Cerebellar nuclear complex (tissue), 1 donor: ENCODE measurements at regions not wholly inside any gene's neighbourhood (a gene's known extent, or its start where the extent isn't known, plus 50 kb on each side); places are given as distances from the start of the nearest gene placed in this dataset.

ENCODE experiments used
- DNase-seq, 2 experiments: peaks; one replicate each; lab custom pipeline; 2025; lab: John Stamatoyannopoulos, UW

DNA sequence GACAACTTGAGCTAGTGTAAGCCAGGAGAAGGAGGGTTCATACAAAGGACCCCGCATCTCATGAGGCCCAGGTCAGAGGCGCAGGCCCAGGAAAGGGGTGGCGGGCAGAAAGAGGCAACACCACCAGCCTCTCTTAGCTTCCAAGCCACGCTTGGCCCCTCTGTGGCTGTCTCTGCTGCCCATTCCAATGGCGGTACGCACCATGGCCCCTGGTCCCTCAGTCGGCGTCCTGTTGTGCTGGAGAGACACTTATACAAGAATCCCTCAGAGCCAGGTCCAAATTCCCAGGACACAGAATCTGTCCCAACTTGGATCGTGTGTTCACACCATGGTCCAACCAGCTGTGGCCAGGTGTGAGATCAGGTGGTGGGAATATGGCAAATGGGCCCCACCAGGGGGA is 127.0 kb upstream of the CDH4 start:
- DNase-seq, result no peak

DNA sequence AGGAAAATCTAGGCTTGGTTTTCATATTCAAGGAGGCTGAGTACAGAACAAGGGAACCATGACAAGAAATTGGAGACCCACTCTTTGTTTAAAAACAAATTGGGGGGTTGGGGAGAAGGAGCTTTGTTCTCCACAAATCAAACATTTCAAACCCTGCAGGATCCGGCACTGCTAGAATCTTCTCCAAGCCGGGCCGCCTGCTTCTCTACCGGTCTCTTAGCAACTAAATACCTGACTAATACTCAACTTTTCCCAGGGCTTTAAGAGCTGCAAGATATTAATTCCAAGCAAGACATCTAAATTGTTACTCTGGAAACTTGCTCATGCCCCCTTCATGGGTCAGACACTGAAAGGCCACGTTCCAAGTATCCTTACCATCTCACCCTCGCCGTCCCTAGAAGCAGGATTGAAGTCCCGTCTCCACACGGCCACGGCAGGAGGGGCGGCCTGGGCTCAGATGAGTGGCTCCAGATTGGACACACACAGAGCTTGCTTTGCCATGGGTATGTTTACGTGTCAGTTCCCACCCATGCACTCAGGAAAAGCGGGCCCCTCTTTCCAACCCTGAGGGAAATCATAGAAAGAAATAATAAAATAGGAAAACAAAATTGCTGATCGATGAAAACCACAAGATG is 126.4 kb upstream of the CDH4 start:
- no peak for DNase-seq

DNA sequence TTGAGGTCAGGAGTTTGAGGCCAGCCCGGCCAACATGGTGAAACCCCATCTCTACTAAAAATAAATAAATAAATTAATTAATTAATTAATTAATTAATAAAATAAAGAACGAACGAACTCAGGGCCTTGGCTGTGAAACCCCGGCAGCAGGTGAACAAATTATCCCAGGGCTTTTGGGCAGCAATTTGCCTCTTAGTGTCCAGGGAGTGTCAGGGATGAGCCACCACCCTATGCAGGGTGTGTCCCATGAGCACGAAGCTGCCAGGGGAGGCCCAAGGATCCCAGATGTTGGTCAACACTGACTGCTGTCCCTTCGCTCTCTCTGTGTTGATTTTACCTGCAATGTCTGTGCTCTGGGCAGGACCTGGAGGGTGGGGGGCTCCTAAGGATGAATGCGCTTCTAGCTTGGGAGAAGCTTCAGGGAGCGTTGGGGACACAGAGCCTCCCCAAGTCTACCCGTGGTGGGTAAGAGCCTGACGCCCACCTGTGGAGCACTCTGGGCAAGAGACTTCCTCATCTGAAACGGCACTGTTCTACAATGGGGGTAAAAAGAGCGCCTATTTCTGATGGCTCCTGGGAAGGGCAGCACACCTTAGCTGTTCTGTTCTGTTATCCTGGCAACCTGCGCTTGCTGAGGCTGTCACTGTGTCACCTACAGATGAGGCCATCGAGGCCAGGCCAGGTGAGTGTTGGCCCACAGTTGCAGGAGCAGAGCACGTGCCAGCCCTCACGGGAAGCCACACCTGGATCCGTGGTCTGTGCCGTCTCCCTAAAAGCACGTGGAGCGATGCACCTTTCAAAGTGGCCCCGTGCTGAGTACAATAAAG is 125.5 kb upstream of the CDH4 start:
- DNase-seq, result no peak

DNA sequence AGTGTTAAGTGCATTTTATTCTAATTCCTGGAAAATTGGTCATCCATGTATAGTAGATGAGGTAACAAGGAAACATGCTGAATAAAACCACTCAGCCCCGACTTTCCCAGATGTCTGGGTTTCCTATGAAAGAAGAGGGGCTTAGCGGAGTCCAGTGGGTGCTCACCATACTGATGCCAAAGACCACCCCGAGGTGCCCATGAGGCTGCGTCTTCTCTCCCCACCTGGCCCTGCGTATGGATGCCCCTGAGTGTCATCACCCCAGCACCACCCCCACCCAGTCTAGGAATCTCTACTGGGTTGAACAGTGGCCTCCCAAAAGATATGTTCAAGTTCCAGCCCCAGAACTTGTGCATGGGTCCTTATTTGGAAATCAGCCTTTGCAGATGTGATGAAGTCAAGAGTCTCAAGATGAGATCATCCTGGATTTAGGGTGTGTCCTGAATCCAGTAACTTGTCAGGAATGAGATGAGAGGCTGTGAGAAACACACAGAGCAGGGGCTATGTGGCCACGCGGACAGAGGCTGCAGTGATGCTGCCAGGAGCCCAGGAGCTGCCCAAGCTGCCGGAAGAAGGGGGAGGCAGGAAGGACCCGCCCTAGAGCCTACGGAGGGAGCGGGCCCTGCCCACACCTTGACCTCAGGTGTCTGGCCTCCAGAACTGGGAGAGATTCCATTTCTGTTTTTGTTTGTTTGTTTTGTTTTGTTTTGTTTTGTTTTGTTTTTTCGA is 124.6 kb upstream of the CDH4 start:
- DNase-seq, result no peak

DNA sequence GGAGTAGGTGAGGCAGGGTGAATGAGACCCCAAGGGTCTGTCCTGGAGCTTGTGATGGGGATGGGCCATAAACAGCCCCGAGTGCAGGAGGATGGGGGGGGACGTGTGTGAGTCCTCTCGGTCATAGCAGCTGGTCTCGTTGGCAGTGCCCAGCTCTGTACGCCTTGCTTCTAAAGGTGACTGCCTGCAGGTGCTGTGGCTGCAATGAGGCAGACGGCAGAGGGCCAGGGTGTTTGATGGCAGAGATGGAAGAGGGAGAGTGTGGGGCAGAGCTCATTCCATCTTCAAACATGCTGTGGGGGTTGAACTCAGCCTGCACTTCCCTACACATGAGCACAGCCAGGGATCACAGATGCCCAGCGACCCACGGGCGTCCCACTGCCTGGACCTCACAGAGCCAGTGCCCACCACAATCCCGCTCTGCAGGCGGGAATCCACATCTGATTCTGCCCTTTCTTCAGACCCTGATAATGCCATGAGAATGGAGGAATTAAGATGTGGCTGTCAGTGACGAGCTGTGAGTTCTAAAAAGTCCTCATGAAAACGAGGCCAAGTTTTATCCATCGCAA is 123.3 kb upstream of the CDH4 start:
- DNase-seq, result no peak

DNA sequence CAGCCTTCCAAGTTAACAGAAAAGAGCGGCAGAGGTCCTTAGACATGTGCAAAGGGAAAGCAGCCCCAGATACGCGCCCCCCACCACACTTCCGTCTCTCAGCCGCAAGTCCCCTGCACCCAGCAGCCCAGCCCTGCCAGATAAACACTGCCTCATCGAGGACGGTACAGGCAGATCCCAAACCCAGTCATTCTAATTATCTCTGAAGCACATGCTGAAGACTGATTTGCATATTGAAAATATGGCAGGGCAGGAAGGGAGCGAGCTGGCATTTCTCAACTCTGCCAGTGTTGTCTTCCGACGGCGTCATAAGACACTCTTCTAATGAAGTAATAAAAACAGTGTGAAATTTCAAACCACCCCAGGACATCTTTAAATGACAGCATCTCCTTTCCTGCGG is 122.8 kb upstream of the CDH4 start:
- no peak for DNase-seq

DNA sequence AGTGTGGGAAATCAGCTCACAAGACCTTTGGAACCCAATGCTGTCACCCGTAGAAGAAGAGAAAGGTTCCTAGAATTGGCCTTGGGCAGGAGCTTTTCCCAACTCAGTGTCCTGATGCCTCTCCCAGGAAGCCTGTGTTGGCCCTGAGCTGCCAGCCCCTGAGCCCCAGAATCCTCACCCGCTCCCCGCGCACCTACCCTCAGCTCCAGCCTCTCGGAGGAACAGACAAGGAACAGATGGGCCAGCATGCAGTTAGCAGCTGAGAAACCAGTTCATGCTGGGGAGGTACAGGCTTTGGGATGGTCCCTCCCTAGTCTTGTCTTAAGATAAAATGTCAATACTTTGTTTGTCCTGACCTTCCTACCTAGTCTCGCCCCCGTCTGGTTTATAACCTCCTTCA is 121.9 kb upstream of the CDH4 start:
- no peak for DNase-seq

DNA sequence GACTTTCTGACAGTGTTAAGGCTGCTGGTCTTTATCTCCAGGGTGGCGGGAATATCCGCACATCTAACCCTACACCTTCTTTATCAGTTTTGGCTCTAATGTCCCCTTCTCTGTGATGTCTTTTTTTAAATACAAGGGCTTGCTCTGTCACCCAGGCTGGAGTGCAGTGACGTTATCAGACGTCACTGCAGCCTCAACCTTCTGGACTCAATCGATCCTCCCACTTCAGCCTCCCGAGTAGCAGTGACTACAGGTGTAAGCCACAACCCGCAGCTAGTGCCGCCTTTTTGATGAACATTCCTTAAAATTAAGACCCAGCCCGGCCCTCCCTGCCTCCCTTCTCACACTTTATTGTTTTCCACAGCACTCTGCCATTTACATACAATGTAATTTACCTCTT is 120.1 kb upstream of the CDH4 start:
- no peak for DNase-seq

DNA sequence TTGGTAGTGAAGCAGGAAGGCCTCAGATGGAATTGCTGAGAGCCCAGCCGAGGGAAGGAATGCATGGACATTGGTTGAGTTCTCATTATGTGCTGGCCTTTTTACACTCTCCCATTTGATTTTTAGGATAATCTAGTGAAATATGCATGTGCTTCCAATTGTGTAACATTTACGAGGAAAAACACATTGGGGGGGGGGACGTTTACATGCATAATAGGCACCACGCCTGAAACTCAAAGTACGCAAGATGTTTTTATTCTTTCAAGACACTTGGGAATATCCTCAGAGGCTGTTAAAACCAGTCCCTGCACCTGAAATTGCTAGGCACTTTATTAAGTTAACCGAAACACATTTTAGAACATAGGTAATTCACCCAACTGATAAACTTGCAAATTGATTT is 118.5 kb upstream of the CDH4 start:
- DNase-seq, result no peak

DNA sequence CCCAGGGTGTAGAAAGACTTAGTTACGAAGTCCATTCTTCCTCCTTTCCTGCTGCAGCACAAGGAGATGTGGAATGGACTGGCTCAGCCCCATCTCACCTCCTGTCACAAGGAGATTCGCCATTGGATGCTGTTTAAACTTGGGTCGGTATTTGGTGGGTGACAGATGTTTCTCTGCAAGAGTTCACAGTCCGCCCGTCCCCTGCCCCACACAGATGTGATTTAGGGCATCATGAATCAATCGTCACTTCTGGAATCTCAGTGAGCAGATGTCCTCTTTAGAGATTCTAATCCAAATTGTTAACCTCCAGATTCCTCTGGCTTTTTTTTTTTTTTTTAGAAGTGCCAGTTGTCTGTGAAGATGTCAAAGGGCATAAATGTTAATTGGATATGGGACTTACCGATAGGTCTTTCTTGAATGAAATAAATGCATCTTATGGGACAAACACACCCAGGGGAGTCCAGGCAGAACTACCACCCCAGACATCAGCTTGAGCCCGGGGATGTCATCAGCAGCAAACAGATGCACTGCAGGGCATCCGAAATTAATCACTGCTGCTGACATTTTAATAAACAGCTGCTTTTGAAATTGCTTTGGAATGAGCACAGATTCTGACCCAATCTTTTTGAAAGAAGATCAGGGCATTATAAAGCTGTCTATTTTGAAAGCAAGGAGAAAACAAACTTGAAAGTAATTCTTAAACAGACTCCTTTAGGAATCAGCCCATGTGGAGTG is 117.6 kb upstream of the CDH4 start:
- DNase-seq, result no peak

DNA sequence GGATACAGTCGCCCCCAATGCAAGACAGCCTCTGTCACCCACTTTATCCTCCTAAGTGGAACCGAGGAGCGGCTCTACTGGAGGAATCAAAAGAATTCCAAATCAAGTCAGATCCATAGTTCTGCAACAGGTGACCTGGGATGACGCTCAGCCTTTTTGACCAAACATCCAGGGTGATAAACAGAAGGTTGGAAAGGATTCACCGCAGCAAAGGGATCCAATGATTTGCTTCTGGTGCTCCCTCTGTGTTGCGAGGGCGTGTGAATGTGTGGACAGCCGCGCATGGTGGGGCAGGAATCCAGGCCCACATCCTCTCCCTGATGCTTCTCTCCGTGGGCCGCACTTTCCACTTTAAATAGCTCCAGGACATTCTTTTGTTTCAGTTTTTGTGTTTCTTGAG is 116.8 kb upstream of the CDH4 start:
- DNase-seq, result no peak

DNA sequence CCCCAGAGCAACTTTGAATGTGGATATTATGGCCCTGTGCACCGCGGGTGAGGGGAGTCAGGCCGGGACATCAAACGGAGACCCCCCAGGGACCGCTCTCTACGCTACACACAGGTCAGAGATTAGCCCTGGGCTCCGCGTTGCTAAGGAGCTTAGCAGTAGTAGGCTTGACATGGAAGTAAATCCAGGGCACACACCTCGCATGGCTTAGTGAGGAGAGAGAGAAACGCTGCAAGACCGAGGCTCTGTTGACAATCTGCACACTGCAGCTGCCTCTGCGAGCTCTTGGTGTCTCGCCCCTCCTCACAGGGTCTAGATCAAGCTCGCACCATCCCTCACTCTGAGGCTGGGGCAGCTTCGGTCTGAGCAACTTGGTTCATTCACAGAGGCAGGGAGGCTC is 116.1 kb upstream of the CDH4 start:
- no peak for DNase-seq

DNA sequence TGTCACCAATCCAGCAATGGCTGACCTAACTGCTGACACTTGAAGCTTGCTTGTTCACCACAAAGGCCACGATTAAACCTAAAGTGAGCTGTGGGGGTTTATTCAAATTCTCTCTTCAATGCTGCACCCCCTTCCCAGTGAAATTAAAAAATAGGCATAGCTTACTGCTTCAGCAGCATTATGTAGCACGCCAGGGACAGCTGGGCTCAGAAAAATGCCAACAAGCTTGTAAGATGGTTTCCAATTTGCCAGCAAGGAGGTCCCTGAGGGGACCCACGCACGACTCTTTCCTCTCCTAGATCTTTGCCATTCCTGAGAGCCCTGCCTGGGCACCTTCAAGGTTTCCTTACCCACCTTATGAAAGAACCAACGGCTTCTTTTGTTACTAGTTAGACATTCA is 113.5 kb upstream of the CDH4 start:
- no peak for DNase-seq

DNA sequence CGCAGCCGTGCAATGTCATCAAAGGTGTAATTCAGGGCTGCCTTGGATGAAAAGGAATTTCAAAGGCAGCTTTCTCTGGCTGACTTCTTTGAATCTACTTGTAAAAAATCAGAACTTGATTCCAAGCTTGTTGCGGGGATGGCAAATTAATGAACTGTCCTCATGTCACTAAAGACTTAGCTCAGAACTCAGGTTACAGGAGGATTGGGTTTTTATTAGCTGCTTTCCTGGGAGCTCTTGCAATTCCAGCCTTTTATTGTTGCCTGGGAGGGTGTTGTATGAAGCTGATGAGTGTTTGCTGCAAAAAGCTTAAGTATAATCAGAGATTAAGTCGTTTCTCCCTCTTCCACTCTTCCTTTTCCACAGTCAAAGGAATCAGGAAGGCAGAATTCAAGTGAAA is 113.0 kb upstream of the CDH4 start:
- DNase-seq, result no peak

DNA sequence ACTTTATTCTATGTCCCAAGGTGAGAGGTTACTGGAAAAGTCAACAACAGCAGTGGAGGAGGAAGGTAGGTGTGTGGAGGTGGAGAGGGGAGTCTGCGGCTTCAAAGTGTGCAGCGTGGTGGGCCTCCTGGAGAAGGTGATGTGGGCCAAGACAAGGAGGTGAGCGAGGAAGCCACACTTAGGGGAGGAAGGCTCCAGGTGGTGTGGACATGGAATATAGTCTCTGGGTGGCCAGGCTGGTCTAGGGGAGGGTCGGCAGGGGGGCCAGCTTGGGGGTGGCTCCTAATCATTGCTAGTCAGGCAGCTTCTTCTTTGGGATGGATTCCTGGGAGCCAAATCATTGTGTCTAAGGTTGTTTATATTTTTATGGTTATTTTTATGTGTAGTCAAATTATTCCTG is 111.5 kb upstream of the CDH4 start:
- no peak for DNase-seq

DNA sequence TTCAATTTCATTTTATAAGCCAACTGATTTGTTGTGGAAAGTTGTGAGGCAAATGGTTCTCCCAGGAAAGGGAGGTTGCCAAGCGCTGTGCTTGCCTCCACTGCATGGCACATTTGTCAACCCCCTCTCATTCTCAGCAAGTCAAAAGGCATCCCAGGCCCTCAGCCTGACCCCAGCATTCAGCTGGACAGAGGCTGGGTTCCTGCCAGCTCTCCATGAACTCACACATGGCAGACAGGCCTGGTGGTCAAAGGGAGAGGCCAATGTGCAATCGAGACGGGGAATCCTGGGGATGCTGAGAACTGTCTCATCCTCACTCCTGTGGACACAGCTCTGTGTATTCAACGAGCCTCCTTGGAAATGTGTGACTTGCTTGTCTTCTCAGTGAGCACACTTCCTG is 106.0 kb upstream of the CDH4 start:
- DNase-seq, result no peak

DNA sequence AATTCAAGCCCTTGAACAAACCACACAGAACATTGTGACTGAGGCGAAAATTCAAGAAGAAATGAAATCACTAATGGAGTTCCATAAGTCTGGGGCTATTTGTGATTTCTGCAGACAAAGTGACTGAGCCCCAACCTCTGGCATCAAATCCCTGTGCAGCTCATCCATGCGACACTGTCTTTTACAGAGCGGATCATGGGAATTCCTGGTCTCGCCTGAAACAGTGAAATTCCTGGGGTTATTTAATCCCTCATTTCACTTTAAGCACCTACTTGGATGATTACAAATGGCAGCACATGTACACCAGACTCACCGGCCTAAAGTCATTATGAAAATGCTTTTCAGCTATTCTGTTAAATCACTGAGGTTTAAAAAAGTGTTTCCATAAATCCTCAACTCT is 102.4 kb upstream of the CDH4 start:
- DNase-seq, result no peak

DNA sequence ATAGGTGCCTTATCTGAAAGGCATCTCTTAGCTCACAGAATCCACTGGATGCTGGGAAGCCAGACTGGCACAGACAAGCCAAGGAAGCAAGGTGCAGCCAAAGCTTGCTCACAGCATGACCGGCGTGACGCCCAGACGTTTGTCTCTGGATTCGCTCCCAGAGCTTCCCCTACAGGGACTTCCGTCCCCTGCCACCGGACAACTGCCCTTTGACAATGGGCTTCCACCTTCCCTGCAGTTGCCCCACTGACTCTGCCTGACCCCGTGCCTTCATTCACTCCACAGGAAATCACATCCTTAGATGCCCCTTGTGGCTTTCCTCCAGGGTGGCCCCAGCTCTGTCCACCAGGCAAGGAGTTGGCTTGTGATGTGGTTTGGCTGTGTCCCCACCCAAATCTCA is 94.8 kb upstream of the CDH4 start:
- DNase-seq, result no peak

DNA sequence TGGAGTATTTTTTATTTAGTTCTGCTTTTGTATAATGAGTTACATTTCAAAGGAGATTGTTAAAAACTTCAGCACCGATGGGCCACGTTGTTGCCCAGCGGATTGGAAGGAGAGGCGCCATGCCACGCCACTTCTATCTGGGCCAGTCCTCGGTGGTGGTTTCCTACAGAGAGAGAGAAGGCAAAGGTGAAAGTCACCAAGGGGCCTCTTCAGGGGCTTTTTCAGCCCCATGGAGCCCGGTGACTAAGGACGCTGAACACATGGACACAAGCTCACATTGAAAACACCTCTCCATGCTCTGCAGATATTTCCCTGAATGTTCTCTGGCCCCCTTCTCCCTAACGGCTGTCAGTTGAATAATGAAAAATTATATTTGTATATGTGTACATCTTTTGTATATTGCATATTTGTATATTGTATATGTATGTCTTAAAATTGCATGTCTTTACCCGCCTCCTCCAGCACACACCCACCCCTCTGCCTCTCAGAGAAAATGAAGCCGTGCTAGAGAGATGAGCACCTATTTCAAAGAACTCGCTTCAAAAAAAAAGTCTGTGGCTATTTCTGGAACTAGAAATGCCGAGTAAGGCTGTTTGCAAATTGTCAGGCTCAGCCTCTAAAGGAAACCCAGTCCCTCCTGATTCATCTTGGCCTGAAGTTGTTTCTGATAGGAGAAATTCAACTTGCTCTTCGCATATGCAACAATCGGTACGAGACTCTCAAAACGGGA is 91.9 kb upstream of the CDH4 start:
- no peak for DNase-seq

DNA sequence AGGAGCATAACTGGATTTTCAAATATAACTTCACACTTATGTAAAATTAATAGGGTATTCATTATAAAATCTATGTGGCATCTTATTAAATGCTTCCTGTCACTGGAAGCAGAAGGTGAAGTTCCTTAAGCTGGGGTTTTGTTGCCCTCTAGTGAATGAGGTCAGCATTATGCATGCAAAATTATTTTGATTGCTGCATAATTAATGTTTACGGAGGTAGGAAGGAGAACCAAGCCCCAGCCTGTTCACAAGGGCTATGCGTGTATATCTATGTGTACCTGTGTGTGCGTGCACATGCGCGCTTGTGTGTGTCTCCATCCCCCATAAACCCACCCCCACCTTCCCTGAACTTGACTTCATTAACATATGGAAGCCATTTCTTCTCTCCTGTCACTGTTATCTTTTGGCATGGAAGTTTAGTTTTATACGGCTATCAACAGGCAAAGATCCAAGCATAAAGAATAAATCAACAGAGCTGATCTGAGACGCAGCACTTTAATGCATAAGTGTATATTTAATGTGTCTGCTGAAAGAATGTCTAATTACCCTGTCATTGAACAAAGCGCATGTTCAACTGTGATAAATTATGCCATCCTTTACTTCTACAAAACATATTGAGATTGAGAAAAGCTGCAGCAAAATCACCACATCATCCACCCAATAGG is 90.2 kb upstream of the CDH4 start:
- no peak for DNase-seq

DNA sequence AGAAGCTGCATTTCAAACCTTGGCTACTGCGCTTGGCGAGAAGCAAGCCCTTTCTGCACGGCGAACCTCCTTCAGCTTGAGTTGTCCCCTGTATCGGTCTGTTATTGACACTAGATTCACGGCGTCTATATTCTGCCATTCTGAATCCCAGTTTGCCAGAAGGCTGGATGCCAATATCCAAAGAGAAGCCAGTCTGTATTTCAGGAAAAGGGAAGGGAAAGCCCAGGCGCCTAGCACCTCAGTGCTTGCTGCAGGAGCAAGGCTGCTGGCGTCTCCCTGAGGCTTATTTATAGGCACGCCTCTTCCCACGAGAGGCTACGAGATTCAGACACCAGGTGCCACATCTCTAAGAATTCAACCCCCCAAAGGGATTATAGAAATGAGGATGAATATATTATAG is 89.6 kb upstream of the CDH4 start:
- DNase-seq, result no peak
